ENCODE measurements at regions not wholly inside any gene's neighbourhood (a gene's known extent, or its start where the extent isn't known, plus 50 kb on each side); places are given as distances from the start of the nearest gene placed in this dataset.

GRCh38 chr7:41328131-41328530, 374.8 kb downstream of the INHBA start:
- no peak for ATAC-seq (replicated peaks in 6 of 8)
- Histone ChIP-seq H3K27ac (no peak overlapping the region), H3K4me1 (replicated peaks in 1 of 2) (no peaks in the 10 kb centered on the region), H3K4me3 (no peak overlapping the region)
- 0 to 100% (median 66%) methylated on average over 1 to 3 of the region's 3 CpGs; no CpG with 5 or more reads in 2 of the 10 experiments for WGBS, 10 experiments
- in situ Hi-C loops (cut with MboI; ENCODE audit: low pct_unique_long_range_greater_than_20kb in 2 of 9, low sequenced_read_pairs in 9 of 9, unreplicated experiment in 9 of 9), result no loop called here

- WGBS, 10 experiments, result 20 to 89% (median 56%) methylated on average over 1 of the region's 1 CpG; no CpG with 5 or more reads in 3 of the 10 experiments
- ATAC-seq (replicated peaks in 6 of 8), result no peak
- no peaks in the 10 kb centered on the region for H3K4me1 ChIP-seq (replicated peaks in 1 of 2)
- no peak overlapping the region for H3K27ac ChIP-seq
- in situ Hi-C loops (cut with MboI; ENCODE audit: low pct_unique_long_range_greater_than_20kb in 2 of 9, low sequenced_read_pairs in 9 of 9, unreplicated experiment in 9 of 9), result no loop called here
- H3K4me3 ChIP-seq, result no peak overlapping the region
Measured at GRCh38 chr7:41326616-41327015, 376.3 kb downstream of the INHBA start.

- in situ Hi-C loops (cut with MboI; ENCODE audit: low pct_unique_long_range_greater_than_20kb in 2 of 9, low sequenced_read_pairs in 9 of 9, unreplicated experiment in 9 of 9), result no loop called here
- WGBS, 10 experiments, result 25 to 83% (median 57%) methylated on average over 1 to 3 of the region's 3 CpGs; no CpG with 5 or more reads in 1 of the 10 experiments
- Histone ChIP-seq H3K4me3 (no peak overlapping the region), H3K4me1 (replicated peaks in 1 of 2) (no peaks in the 10 kb centered on the region), H3K27ac (no peak overlapping the region)
- ATAC-seq (replicated peaks in 6 of 8), result no peak
Measured at GRCh38 chr7:41323806-41324205, 379.1 kb downstream of the INHBA start.

GRCh38 chr7:41319581-41319980, 383.3 kb downstream of the INHBA start:
- in situ Hi-C loops (cut with MboI; ENCODE audit: low pct_unique_long_range_greater_than_20kb in 2 of 9, low sequenced_read_pairs in 9 of 9, unreplicated experiment in 9 of 9), result no loop called here
- H3K4me3 ChIP-seq, result no peak overlapping the region
- no peaks in the 10 kb centered on the region for H3K4me1 ChIP-seq (replicated peaks in 1 of 2)
- 43 to 100% (median 86%) methylated on average over 1 of the region's 1 CpG; no CpG with 5 or more reads in 5 of the 10 experiments for WGBS, 10 experiments
- no peak overlapping the region for H3K27ac ChIP-seq
- no peak for ATAC-seq (replicated peaks in 6 of 8)

- in situ Hi-C loops (cut with MboI; ENCODE audit: low pct_unique_long_range_greater_than_20kb in 2 of 9, low sequenced_read_pairs in 9 of 9, unreplicated experiment in 9 of 9), result no loop called here
- Histone ChIP-seq H3K4me3 (no peak overlapping the region), H3K27ac (no peak overlapping the region), H3K4me1 (replicated peaks in 1 of 2) (no peaks in the 10 kb centered on the region)
- no peak for ATAC-seq (replicated peaks in 6 of 8)
- WGBS, 10 experiments, result 0 to 84% (median 59%) methylated on average over 1 to 6 of the region's 6 CpGs; no CpG with 5 or more reads in 3 of the 10 experiments
Measured at GRCh38 chr7:41316410-41316809, 386.5 kb downstream of the INHBA start.

GRCh38 chr7:41315764-41316163, 387.1 kb downstream of the INHBA start:
- in situ Hi-C loops (cut with MboI; ENCODE audit: low pct_unique_long_range_greater_than_20kb in 2 of 9, low sequenced_read_pairs in 9 of 9, unreplicated experiment in 9 of 9), result no loop called here
- WGBS, 10 experiments, result 20 to 100% (median 73%) methylated on average over 1 to 2 of the region's 4 CpGs; no CpG with 5 or more reads in 4 of the 10 experiments
- Histone ChIP-seq H3K27ac (no peak overlapping the region), H3K4me3 (no peak overlapping the region), H3K4me1 (replicated peaks in 1 of 2) (no peaks in the 10 kb centered on the region)
- ATAC-seq (replicated peaks in 6 of 8), result no peak

GRCh38 chr7:41313171-41313570, 389.7 kb downstream of the INHBA start:
- no peak for ATAC-seq (replicated peaks in 6 of 8)
- no peak overlapping the region for H3K27ac ChIP-seq
- 75 to 89% methylated on average over 1 of the region's 1 CpG; no CpG with 5 or more reads in 8 of the 10 experiments for WGBS, 10 experiments
- no peaks in the 10 kb centered on the region for H3K4me1 ChIP-seq (replicated peaks in 1 of 2)
- in situ Hi-C loops (cut with MboI; ENCODE audit: low pct_unique_long_range_greater_than_20kb in 2 of 9, low sequenced_read_pairs in 9 of 9, unreplicated experiment in 9 of 9), result no loop called here
- H3K4me3 ChIP-seq, result no peak overlapping the region

GRCh38 chr7:41312235-41312634, 390.7 kb downstream of the INHBA start:
- Histone ChIP-seq H3K4me1 (replicated peaks in 1 of 2) (no peaks in the 10 kb centered on the region), H3K27ac (no peak overlapping the region), H3K4me3 (no peak overlapping the region)
- in situ Hi-C loops (cut with MboI; ENCODE audit: low pct_unique_long_range_greater_than_20kb in 2 of 9, low sequenced_read_pairs in 9 of 9, unreplicated experiment in 9 of 9), result no loop called here
- WGBS, 10 experiments, result 75 to 100% (median 83%) methylated on average over 1 to 5 of the region's 6 CpGs; no CpG with 5 or more reads in 4 of the 10 experiments
- no peak for ATAC-seq (replicated peaks in 6 of 8)

GRCh38 chr7:41311301-41311700, 391.6 kb downstream of the INHBA start:
- Histone ChIP-seq H3K27ac (no peak overlapping the region), H3K4me1 (replicated peaks in 1 of 2) (no peaks in the 10 kb centered on the region), H3K4me3 (no peak overlapping the region)
- in situ Hi-C loops (cut with MboI; ENCODE audit: low pct_unique_long_range_greater_than_20kb in 2 of 9, low sequenced_read_pairs in 9 of 9, unreplicated experiment in 9 of 9), result no loop called here
- no peak for ATAC-seq (replicated peaks in 6 of 8)
- 70 to 100% (median 100%) methylated on average over 1 to 3 of the region's 3 CpGs; no CpG with 5 or more reads in 2 of the 10 experiments for WGBS, 10 experiments

GRCh38 chr7:41306486-41306885, 396.4 kb downstream of the INHBA start:
- in situ Hi-C loops (cut with MboI; ENCODE audit: low pct_unique_long_range_greater_than_20kb in 2 of 9, low sequenced_read_pairs in 9 of 9, unreplicated experiment in 9 of 9), result no loop called here
- H3K27ac ChIP-seq, result no peak overlapping the region
- 18 to 100% (median 63%) methylated on average over 1 to 2 of the region's 2 CpGs; no CpG with 5 or more reads in 2 of the 10 experiments for WGBS, 10 experiments
- ATAC-seq (replicated peaks in 6 of 8), result no peak
- no peaks in the 10 kb centered on the region for H3K4me1 ChIP-seq (replicated peaks in 1 of 2)
- no peak overlapping the region for H3K4me3 ChIP-seq

- Histone ChIP-seq H3K4me1 (replicated peaks in 1 of 2) (no peaks in the 10 kb centered on the region), H3K27ac (no peak overlapping the region), H3K4me3 (no peak overlapping the region)
- ATAC-seq (replicated peaks in 6 of 8), result no peak
- 50 to 100% (median 80%) methylated on average over 1 of the region's 1 CpG; no CpG with 5 or more reads in 5 of the 10 experiments for WGBS, 10 experiments
- in situ Hi-C loops (cut with MboI; ENCODE audit: low pct_unique_long_range_greater_than_20kb in 2 of 9, low sequenced_read_pairs in 9 of 9, unreplicated experiment in 9 of 9), result no loop called here
Measured at GRCh38 chr7:41305001-41305400, 397.9 kb downstream of the INHBA start.

GRCh38 chr7:41303709-41304108, 399.2 kb downstream of the INHBA start:
- ATAC-seq (replicated peaks in 6 of 8), result no peak
- Histone ChIP-seq H3K27ac (no peak overlapping the region), H3K4me1 (replicated peaks in 1 of 2) (no peaks in the 10 kb centered on the region), H3K4me3 (no peak overlapping the region)
- 72 to 97% (median 92%) methylated on average over 3 to 4 of the region's 4 CpGs for WGBS, 10 experiments
- in situ Hi-C loops (cut with MboI; ENCODE audit: low pct_unique_long_range_greater_than_20kb in 2 of 9, low sequenced_read_pairs in 9 of 9, unreplicated experiment in 9 of 9), result no loop called here

GRCh38 chr7:41298409-41298808, 404.5 kb downstream of the INHBA start:
- in situ Hi-C loops (cut with MboI; ENCODE audit: low pct_unique_long_range_greater_than_20kb in 2 of 9, low sequenced_read_pairs in 9 of 9, unreplicated experiment in 9 of 9), result no loop called here
- no peak for ATAC-seq (replicated peaks in 6 of 8)
- Histone ChIP-seq H3K27ac (no peak overlapping the region), H3K4me1 (replicated peaks in 1 of 2) (no peaks in the 10 kb centered on the region), H3K4me3 (no peak overlapping the region)
- WGBS, 10 experiments, result 22 to 83% (median 43%) methylated on average over 1 to 2 of the region's 2 CpGs; no CpG with 5 or more reads in 2 of the 10 experiments

GRCh38 chr7:41297166-41297565, 405.7 kb downstream of the INHBA start:
- H3K4me3 ChIP-seq, result no peak overlapping the region
- 25 to 97% (median 67%) methylated on average over 1 to 6 of the region's 6 CpGs; no CpG with 5 or more reads in 3 of the 10 experiments for WGBS, 10 experiments
- no peak for ATAC-seq (replicated peaks in 6 of 8)
- in situ Hi-C loops (cut with MboI; ENCODE audit: low pct_unique_long_range_greater_than_20kb in 2 of 9, low sequenced_read_pairs in 9 of 9, unreplicated experiment in 9 of 9), result no loop called here
- H3K27ac ChIP-seq, result no peak overlapping the region
- H3K4me1 ChIP-seq (replicated peaks in 1 of 2), result no peaks in the 10 kb centered on the region
